SK-N-SH (cell line): ENCODE measurements at regions not wholly inside any gene's neighbourhood (a gene's known extent, or its start where the extent isn't known, plus 50 kb on each side); places are given as distances from the start of the nearest gene placed in this dataset.

ENCODE experiments used
- EP300 ChIP-seq, 2 experiments: IDR thresholded peaks; 2 replicates each; pipeline versions ENCODE4 v1.4.0 to v1.6.1; 2012; ENCODE audit warnings: borderline replicate concordance in 1 of 2, low read depth in 1 of 2, low read length in 1 of 2
- FOSL2 ChIP-seq: IDR thresholded peaks from 2 replicates; pipeline ENCODE4 v1.4.0; 2012; ENCODE audit warnings: low read depth, mild to moderate bottlenecking, moderate library complexity, borderline replicate concordance
- GATA2 ChIP-seq: sonication (generic); formaldehyde crosslinking; IDR thresholded peaks from 2 replicates; pipeline ENCODE4 v1.5.0; 2020; ENCODE audit warnings: mild to moderate bottlenecking, missing genetic modification reagents
- JUND ChIP-seq: IDR thresholded peaks from 2 replicates; pipeline ENCODE4 v1.4.0; 2012
- POLR2AphosphoS5 ChIP-seq: IDR thresholded peaks from 2 replicates; pipeline ENCODE4 v1.6.1; 2012; ENCODE audit warnings: low read depth, low read length
- RAD21 ChIP-seq: IDR thresholded peaks from 2 replicates; pipeline ENCODE4 v1.6.1; 2012; ENCODE audit warnings: mild to moderate bottlenecking, low read length
- RFX5 ChIP-seq: IDR thresholded peaks from 2 replicates; pipeline ENCODE4 v1.6.1; 2012; ENCODE audit warnings: mild to moderate bottlenecking, improper control_type of control experiment, low read length
- RXRA ChIP-seq: IDR thresholded peaks from 2 replicates; pipeline ENCODE4 v1.4.0; 2012; ENCODE audit warnings: low read depth, mild to moderate bottlenecking, borderline replicate concordance
- TCF12 ChIP-seq: IDR thresholded peaks from 2 replicates; pipeline ENCODE4 v1.4.0; 2012
- TF ChIP-seq, protein P1 (sequence below): fragments of 200-600 bp; sonication (generic); IDR thresholded peaks from 2 replicates; pipeline ENCODE4 v1.6.1; 2017; ENCODE audit warnings: antibody characterized with exemption, mild to moderate bottlenecking, moderate library complexity

DNA sequence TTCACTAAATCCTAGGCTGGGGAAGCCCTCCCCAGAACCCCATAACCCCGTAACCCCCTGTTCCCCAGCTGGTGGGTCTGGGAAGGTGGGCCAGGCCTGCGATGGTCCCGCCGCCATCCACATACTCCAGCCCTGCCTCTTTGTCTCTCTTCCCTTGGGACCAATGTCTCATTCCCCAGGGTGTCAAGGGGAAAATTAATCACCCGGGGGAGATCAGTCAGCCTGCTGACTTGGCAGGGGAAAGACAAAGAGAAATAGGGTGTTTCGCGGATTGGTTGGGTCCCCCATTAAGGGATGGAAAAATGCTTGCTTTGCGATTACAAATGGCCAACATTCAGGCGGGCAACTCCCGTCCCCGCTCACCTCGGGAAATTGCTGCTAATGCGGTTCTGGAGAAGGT lies 60.6 kb upstream of the LHX5 start:
- TF ChIP-seq GATA2 (CRISPR knock-in tag) (no peak), EP300 (IDR thresholded peaks at IDR 0.05; ENCODE audit: borderline replicate concordance in 1 of 2, low read depth in 1 of 2, low read length in 1 of 2) (no peak), JUND (no peak), POLR2AphosphoS5 (no peak), RAD21 (no peak), RFX5 (no peak), FOSL2 (no peak), RXRA (no peak), TCF12 (no peak)
- TF ChIP-seq, protein P1, sequence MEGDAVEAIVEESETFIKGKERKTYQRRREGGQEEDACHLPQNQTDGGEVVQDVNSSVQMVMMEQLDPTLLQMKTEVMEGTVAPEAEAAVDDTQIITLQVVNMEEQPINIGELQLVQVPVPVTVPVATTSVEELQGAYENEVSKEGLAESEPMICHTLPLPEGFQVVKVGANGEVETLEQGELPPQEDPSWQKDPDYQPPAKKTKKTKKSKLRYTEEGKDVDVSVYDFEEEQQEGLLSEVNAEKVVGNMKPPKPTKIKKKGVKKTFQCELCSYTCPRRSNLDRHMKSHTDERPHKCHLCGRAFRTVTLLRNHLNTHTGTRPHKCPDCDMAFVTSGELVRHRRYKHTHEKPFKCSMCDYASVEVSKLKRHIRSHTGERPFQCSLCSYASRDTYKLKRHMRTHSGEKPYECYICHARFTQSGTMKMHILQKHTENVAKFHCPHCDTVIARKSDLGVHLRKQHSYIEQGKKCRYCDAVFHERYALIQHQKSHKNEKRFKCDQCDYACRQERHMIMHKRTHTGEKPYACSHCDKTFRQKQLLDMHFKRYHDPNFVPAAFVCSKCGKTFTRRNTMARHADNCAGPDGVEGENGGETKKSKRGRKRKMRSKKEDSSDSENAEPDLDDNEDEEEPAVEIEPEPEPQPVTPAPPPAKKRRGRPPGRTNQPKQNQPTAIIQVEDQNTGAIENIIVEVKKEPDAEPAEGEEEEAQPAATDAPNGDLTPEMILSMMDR, result no peak
